ENCODE measurements at regions not wholly inside any gene's neighbourhood (a gene's known extent, or its start where the extent isn't known, plus 50 kb on each side); places are given as distances from the start of the nearest gene placed in this dataset.

DNA sequence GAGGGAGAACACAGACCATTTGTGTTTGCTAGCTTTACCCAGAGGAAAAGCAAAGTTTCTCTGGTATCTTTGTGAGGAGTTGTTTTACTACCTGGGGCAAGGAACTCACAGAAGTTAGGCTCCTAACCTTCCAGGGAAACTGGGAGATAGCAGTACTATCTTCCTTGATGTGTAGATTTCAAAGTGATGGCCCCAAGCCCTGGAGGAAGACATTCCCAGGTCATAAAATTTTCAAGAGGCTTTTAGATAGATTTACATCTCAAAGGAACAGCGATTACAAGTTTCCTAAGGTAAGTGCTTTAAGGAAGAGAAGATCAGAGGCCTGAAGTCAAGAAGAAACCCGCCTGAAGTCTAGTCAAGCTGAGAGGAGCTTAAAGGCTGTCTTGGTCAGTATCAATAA lies 1187.8 kb upstream of the TMEFF2 start:
- intact Hi-C loops (cut with micrococcal nuclease; ENCODE audit: unreplicated experiment) = no loop called here
- no TSS peak for BruUV-seq (replicated peaks)
- Histone ChIP-seq H3K9me2 (ENCODE audit: insufficient read depth, low read length) (no peaks in the 10 kb centered on the region; the same call in 1 of the 2 replicates), H3K36me3 (ENCODE audit: insufficient read depth, low read length) (no peaks in the 10 kb centered on the region), H3K79me2 (ENCODE audit: insufficient read depth, low read depth, low read length) (no peaks in the 10 kb centered on the region), H3K4me3 (ENCODE audit: low read depth, low read length, poor library complexity, severe bottlenecking) (no peak overlapping the region), H3K9me3 (ENCODE audit: low read length) (no peaks in the 10 kb centered on the region), H2AFZ (ENCODE audit: low read length) (no peak overlapping the region), H3K27ac (ENCODE audit: low read depth, low read length, poor library complexity, severe bottlenecking) (no peak overlapping the region), H4K20me1 (ENCODE audit: insufficient read depth, low read length) (no peaks in the 10 kb centered on the region), H3K4me2 (ENCODE audit: low read length) (no peak overlapping the region), H3K4me1 (ENCODE audit: insufficient read depth, low read length, poor library complexity, severe bottlenecking) (no peaks in the 10 kb centered on the region)
- ChIA-PET POLR2A (no interaction called here), CTCF (ENCODE audit: unreplicated experiment) (no interaction called here)
- no peak for DNase-seq (ENCODE audit: low spot score)
- TF ChIP-seq, protein P1, sequence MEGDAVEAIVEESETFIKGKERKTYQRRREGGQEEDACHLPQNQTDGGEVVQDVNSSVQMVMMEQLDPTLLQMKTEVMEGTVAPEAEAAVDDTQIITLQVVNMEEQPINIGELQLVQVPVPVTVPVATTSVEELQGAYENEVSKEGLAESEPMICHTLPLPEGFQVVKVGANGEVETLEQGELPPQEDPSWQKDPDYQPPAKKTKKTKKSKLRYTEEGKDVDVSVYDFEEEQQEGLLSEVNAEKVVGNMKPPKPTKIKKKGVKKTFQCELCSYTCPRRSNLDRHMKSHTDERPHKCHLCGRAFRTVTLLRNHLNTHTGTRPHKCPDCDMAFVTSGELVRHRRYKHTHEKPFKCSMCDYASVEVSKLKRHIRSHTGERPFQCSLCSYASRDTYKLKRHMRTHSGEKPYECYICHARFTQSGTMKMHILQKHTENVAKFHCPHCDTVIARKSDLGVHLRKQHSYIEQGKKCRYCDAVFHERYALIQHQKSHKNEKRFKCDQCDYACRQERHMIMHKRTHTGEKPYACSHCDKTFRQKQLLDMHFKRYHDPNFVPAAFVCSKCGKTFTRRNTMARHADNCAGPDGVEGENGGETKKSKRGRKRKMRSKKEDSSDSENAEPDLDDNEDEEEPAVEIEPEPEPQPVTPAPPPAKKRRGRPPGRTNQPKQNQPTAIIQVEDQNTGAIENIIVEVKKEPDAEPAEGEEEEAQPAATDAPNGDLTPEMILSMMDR (conservative IDR thresholded peaks at IDR 0.05; ENCODE audit: low read length) = no peak
- no peak for TF ChIP-seq EZH2phosphoT487 (IDR thresholded peaks at IDR 0.05; ENCODE audit: borderline replicate concordance, low read depth, low read length)

DNA sequence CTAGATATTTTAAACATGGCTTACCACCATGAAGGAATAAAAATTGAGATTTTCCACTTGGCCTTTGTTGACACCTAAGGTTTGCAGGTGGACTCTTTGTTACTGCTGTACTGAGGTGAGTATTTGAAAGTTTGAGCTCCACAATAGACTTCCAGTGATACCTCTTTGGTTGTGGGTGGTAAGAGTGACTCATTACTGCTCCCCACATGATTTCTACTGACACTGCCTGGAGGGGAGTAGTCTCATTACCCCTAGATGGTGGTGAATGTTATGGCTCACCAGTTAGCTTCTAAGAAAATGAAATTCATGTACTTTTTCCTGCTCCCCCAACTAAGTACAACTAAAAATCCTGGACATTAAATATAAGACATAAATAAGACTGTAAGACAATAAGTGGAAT lies 1183.1 kb upstream of the TMEFF2 start:
- ChIA-PET CTCF (ENCODE audit: unreplicated experiment) (no interaction called here), POLR2A (interaction anchor here (0.6 kb wide), 1 partner anchor 762 kb away, joined by 3 read pairs; no protein-coding TSS in a partner anchor)
- Histone ChIP-seq H3K4me2 (ENCODE audit: low read length) (no peak overlapping the region), H3K9me2 (ENCODE audit: insufficient read depth, low read length) (no peaks in the 10 kb centered on the region), H3K27ac (ENCODE audit: low read depth, low read length, poor library complexity, severe bottlenecking) (no peak overlapping the region), H2AFZ (ENCODE audit: low read length) (no peak overlapping the region), H3K36me3 (ENCODE audit: insufficient read depth, low read length) (no peaks in the 10 kb centered on the region), H3K79me2 (ENCODE audit: insufficient read depth, low read depth, low read length) (no peaks in the 10 kb centered on the region), H3K9me3 (ENCODE audit: low read length) (no peaks in the 10 kb centered on the region), H3K4me1 (ENCODE audit: insufficient read depth, low read length, poor library complexity, severe bottlenecking) (no peaks in the 10 kb centered on the region), H4K20me1 (ENCODE audit: insufficient read depth, low read length) (no peaks in the 10 kb centered on the region), H3K4me3 (ENCODE audit: low read depth, low read length, poor library complexity, severe bottlenecking) (no peak overlapping the region)
- TF ChIP-seq EZH2phosphoT487 (IDR thresholded peaks at IDR 0.05; ENCODE audit: borderline replicate concordance, low read depth, low read length) = no peak
- TF ChIP-seq, protein P1 (conservative IDR thresholded peaks at IDR 0.05; ENCODE audit: low read length) = no peak
- intact Hi-C loops (cut with micrococcal nuclease; ENCODE audit: unreplicated experiment) = no loop called here
- no peak for DNase-seq (ENCODE audit: low spot score)
- no TSS peak for BruUV-seq (replicated peaks)

DNA sequence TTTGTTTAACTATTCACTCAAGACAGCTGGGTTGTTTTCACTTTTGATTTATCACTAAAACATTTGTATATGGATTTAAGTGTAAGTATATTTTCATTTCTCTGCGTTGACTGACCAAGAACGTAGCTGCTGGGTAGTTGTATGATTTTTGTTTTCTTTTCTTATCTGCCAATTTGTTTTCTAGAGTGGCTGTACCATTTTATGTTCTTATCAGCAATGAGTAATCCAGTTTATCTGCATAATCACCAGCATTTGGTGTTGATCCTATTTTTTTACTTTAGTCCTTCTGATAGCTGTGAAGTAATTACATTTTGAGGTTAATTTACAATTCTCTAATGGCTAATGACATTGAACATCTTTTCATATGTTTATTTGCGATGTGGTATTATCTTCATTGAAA lies 1178.4 kb upstream of the TMEFF2 start:
- H3K4me2 ChIP-seq (ENCODE audit: low read length) = no peak overlapping the region
- no peaks in the 10 kb centered on the region for H3K79me2 ChIP-seq (ENCODE audit: insufficient read depth, low read depth, low read length)
- CTCF ChIA-PET (ENCODE audit: unreplicated experiment) = no interaction called here
- BruUV-seq (replicated peaks) = no TSS peak
- H3K4me3 ChIP-seq (ENCODE audit: low read depth, low read length, poor library complexity, severe bottlenecking) = no peak overlapping the region
- no peaks in the 10 kb centered on the region for H3K36me3 ChIP-seq (ENCODE audit: insufficient read depth, low read length)
- intact Hi-C loops (cut with micrococcal nuclease; ENCODE audit: unreplicated experiment) = no loop called here
- DNase-seq (ENCODE audit: low spot score) = no peak
- 0 out of 2 replicates have a peak, but pooled peaks cover 3% of the 10 kb centered on the region for H3K9me2 ChIP-seq (ENCODE audit: insufficient read depth, low read length)
- no peaks in the 10 kb centered on the region for H4K20me1 ChIP-seq (ENCODE audit: insufficient read depth, low read length)
- H3K4me1 ChIP-seq (ENCODE audit: insufficient read depth, low read length, poor library complexity, severe bottlenecking) = no peaks in the 10 kb centered on the region
- TF ChIP-seq, protein P1 (conservative IDR thresholded peaks at IDR 0.05; ENCODE audit: low read length) = no peak
- TF ChIP-seq EZH2phosphoT487 (IDR thresholded peaks at IDR 0.05; ENCODE audit: borderline replicate concordance, low read depth, low read length) = no peak
- no peaks in the 10 kb centered on the region for H3K9me3 ChIP-seq (ENCODE audit: low read length)
- no peak overlapping the region for H3K27ac ChIP-seq (ENCODE audit: low read depth, low read length, poor library complexity, severe bottlenecking)
- POLR2A ChIA-PET = no interaction called here
- no peak overlapping the region for H2AFZ ChIP-seq (ENCODE audit: low read length)
